Endometrial microvascular endothelial cells (primary cell): ENCODE measurements at regions not wholly inside any gene's neighbourhood (a gene's known extent, or its start where the extent isn't known, plus 50 kb on each side); places are given as distances from the start of the nearest gene placed in this dataset.

Source experiments
- in situ Hi-C: cut with HindIII; loops from 2 replicates; pipeline ENCODE4 v1.10.0; 2017; ENCODE audit warnings: low sequenced_read_pairs, low pct_unique_long_range_greater_than_20kb; ENCODE audit errors: inconsistent ontology term

- in situ Hi-C loops: no loop called here
Measured at GRCh38 chr16:66270333-66270927, 96.1 kb upstream of the CDH5 start.

DNA sequence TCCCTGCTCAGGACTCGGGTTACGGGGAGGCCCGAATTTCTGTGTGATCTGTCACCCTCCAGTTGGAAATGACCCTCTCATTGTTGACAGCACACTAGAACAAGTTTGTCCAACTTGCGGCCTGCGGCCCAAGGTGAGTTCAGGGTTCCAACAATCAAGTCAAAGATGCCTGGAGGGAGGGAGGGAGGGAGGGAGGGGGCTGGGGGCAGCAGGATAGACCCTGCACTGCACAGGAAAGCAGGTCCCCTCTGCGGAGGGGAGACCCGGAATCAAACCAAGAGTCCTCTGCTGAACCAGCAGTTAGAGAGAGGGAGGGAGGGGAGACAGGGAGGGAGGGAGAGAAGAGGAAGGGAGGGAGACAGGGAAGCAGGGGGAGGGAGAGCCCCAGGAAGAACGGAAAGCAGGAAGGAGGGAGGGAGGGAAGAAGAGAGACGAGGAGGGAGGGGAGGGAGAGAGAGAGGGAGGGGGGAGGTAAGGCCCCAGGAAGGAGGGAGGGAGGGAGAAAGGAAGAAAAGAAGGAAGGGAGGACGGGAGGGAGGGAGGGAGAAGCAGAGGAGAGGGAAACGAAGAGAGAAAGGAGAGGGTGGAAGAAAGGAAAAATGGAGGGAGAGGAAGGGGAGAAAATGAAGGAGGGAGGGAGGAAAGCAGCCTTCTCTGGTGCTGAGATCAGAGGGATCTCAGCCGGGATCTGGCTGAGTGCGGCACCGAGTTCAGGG is 96.7 kb upstream of the CDH5 start:
- in situ Hi-C loops: no loop called here

DNA sequence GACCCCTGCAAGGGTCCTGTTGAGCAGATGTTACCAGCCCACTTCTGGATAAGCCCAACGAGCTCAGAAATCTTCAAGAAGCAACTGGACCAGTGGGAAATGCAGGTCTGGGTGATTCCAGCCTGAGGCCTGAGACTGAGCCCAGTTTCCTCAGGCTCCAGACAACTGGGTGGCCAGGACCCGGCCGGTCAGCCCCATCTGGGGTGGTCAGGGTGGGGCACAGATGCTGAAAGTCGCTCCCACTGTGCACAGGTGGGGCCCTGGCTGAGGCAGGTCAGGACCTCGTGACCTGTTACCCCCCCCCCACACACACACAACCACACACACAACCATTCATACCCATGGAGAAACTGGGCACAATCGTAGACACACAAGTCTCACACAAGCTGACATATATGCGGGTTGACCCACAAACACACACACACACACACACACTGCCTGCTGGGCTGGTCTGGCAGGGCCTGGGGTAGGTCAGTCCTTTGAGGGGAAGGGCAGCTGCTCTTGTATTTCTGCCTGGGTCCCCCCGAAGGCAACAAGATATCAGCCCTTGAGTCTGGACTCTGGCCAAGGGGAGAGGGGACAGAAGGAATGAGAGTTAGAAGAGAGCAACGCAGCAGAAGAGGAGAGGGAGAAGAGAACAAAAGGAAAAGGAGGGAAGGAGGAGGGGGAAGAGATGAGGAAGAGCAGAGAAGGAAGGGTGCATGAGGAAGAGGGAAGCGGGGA is 99.0 kb upstream of the CDH5 start:
- in situ Hi-C loops: no loop called here

- in situ Hi-C loops: no loop called here
Measured at GRCh38 chr16:66266436-66267291, 99.8 kb upstream of the CDH5 start.

DNA sequence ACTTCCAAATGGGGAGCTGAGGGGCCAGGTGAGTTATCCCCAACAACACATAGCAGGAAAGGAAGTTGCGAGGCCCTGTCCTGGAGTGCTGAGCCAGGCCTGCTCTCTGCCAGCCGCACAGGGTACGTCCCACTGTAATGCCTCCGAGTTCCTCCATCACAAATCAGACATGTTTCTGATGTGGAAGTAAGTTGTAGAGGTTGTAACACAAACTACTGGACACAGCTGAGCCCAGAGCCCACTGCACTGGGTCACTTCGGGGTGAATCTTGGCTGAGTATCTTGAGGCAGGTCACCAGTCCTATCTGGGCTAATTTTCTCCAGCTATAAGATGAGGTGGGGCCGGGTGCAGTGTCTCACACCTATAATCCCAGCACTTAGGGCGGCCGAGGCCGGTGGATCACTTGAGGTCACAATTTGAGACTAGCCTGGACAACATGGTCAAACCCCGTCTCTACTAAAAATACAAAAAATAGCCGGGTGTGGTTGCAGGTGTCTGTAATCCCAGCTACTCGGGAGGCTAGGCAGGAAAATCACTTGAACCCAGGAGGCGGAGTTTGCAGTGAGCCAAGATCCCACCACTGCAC is 100.8 kb upstream of the CDH5 start:
- in situ Hi-C loops: no loop called here

DNA sequence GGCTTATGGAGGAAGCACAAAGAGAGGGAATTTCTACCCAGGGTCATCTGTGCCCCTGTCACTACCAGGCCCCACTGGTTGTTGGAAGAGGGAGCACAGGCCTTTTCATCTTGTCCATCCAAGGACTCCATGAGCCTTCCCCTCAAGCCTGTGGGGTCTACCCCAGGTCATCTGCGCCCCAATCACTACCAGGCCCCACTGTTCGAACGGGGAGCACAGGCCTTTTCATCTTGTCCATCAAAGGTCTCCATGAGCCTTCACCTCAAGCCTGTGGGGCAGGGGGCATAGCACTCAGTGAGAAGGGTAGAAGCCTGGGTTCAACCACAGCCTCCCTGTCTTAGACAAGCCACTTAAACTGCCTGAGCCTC is 101.5 kb upstream of the CDH5 start:
- in situ Hi-C loops: no loop called here

DNA sequence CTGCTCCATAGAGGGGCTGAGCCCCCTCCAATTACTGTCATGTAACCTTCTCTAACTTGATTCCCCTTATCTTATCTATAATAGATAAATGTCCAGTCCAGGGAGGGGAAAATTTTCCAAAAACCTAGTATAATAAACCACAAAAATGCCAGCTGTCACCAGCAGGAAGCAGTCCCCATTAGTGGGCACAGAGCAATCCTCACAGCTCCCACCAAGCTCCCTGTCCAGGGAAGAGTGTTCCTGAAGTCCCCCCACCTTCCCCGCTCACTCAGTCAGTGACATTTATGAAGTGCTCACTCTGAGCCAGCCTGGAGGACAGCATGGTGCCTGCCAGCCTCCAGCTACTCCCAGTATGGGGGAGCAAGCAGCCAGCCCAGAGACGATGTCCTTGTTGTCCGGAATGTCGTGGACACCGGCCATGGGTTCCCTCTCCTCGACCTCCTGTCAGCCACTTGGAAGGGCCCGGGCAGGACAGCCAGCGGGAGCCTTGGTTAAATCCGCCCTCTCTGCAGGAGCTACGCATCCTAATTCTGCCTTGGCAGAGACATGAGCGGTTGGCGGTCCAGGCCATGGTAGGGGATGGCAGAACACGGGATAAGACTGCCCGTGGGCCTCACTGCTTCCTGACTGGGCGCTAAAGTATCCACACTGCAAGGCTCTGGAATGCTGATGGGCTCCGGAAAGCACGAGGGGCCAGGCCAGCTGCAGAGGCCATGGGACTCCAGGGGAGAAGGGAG is 102.0 kb upstream of the CDH5 start:
- in situ Hi-C loops: no loop called here

- in situ Hi-C loops: no loop called here
Measured at GRCh38 chr16:66263973-66264310, 102.5 kb upstream of the CDH5 start.

DNA sequence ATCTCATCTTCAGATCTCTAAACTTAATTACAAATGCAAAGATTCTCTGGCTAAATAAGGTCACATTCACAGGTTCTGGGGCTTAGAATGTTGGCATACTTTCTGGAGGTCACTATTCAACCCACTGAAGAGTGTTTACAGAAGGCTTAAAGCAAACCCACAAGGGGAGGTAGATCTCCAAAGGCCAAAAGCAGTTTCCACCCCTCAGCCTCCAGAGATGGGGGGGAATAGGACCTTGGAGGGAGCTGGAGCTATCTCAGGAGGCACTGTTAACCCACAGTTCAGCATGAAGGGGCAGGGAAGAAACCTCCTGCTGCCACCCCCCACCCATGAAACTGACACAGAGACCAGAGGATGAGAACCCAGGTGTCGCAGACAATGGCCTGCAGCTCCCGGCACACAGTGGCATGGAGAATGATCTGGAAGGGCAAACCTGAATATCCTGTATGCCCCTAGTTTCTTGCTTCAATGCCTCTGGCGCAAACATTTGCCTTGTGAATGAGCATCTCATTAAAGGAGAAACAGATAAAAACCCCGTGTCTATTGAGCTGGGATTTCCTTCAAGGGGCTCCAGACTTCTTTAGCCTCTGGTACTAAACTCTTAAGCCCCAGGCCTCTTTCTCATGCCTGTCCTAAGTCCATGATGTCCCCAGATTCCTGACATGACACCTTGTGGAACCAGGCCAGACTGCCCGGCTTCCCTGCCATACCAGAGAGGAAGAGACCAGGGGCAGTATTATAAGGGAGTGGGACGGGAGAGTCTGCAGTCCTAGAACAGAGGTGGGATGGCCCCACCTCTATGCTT is 103.1 kb upstream of the CDH5 start:
- in situ Hi-C loops: no loop called here

- in situ Hi-C loops: no loop called here
Measured at GRCh38 chr16:66262253-66263167, 104.0 kb upstream of the CDH5 start.

DNA sequence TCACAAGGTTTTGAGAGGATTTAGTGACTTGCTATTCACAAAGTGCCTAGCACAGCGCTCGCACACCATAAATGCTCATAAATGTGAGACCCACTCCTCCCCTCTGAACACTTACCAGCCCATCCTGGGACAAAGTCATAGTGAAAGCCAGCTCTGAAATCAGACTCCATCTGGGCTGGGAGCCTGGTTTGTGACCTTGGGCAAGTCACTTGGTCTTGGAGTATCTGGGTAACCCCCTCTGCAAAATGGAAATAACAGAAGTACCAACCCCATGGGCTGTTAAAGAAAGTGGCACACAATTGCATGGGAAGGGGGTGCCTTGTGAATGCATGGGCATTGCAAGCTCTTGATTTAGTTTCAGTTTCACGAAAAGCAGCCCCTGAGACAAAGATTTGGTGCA is 104.7 kb upstream of the CDH5 start:
- in situ Hi-C loops: no loop called here

- in situ Hi-C loops: no loop called here
Measured at GRCh38 chr16:66260522-66261254, 105.8 kb upstream of the CDH5 start.

GRCh38 chr16:66258916-66259845 is 107.3 kb upstream of the CDH5 start:
- in situ Hi-C loops: no loop called here

DNA sequence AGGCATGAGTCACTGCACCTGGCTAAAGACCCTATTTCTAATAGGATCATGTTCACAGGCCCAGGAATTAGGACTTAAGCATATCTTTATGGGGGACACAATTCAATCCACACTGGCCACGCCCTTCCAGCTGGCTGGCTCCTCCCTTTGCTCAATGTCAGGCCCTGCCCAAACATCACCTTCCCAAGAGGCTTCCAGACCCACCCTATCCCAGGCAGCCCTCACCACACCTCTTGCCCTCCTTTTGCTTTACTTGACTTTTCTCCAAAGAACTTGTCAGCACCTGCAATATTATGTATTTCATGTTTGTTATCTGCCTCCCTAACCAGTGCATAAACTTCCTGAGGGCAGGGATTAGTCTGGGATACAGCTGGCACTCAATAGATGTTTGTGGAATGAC is 109.6 kb upstream of the CDH5 start:
- in situ Hi-C loops: no loop called here

- in situ Hi-C loops: no loop called here
Measured at GRCh38 chr16:66255647-66256046, 110.8 kb upstream of the CDH5 start.
